H1 (cell line): ENCODE measurements at regions not wholly inside any gene's neighbourhood (a gene's known extent, or its start where the extent isn't known, plus 50 kb on each side); places are given as distances from the start of the nearest gene placed in this dataset.

ENCODE experiments used
- ASH2L ChIP-seq: fragments of 200-600, 300-600 bp; sonication (generic); IDR thresholded peaks from one replicate; pipeline ENCODE4 v1.7.1; 2017; ENCODE audit warnings: low read length
- ATF3 ChIP-seq: IDR thresholded peaks from 2 replicates; pipeline ENCODE4 v1.6.1; 2011; ENCODE audit warnings: low read depth, mild to moderate bottlenecking, low read length; ENCODE audit not compliant: insufficient read depth
- CEBPB ChIP-seq: IDR thresholded peaks from 2 replicates; pipeline ENCODE4 v1.6.1; 2012; ENCODE audit warnings: low read depth, low read length
- CHD1 ChIP-seq: IDR thresholded peaks from 2 replicates; pipeline ENCODE4 v1.6.1; 2012; ENCODE audit warnings: low read depth, low read length, improper control_type of control experiment
- FOSL1 ChIP-seq: IDR thresholded peaks from 2 replicates; pipeline ENCODE4 v1.6.1; 2011; ENCODE audit warnings: mild to moderate bottlenecking, low read depth, low read length, moderate library complexity; ENCODE audit not compliant: insufficient read depth
- KDM4A ChIP-seq: IDR thresholded peaks from one replicate; pipeline ENCODE4 v1.7.1; 2012; ENCODE audit warnings: low read depth, mild to moderate bottlenecking, moderate library complexity, low read length, inconsistent platforms; ENCODE audit not compliant: severe bottlenecking
- PHF8 ChIP-seq: fragments of 200-600 bp; sonication (generic); conservative IDR thresholded peaks from 2 replicates; pipeline ENCODE4 v1.7.1; 2012; ENCODE audit warnings: low read depth, mild to moderate bottlenecking, inconsistent platforms, low read length, moderate library complexity
- POLR2A ChIP-seq, 2 experiments: IDR thresholded peaks; 1 replicate in 1 of 2; 2 replicates in 1 of 2; pipeline ENCODE4 v1.6.1; 2011; ENCODE audit warnings: low read depth in 2 of 2, low read length in 2 of 2, mild to moderate bottlenecking in 2 of 2; ENCODE audit errors: control extremely low read depth in 1 of 2
- RAD21 ChIP-seq, 2 experiments: IDR thresholded peaks in 1 of 2; conservative IDR thresholded peaks in 1 of 2; 2 replicates each; pipeline ENCODE4 v1.6.1; 2011; ENCODE audit warnings: low read depth in 2 of 2, low read length in 2 of 2, improper control_type of control experiment in 1 of 2, inconsistent platforms in 1 of 2, mild to moderate bottlenecking in 1 of 2, moderate library complexity in 1 of 2
- RXRA ChIP-seq: IDR thresholded peaks from 2 replicates; pipeline ENCODE4 v1.6.1; 2011; ENCODE audit warnings: low read depth, mild to moderate bottlenecking, low read length, moderate library complexity; ENCODE audit not compliant: insufficient read depth
- SAP30 ChIP-seq: fragments of 300-600 bp; sonication (generic); IDR thresholded peaks from 2 replicates; pipeline ENCODE4 v1.7.1; 2012; ENCODE audit warnings: low read length, moderate library complexity, mild to moderate bottlenecking, inconsistent platforms; ENCODE audit not compliant: insufficient read depth, insufficient replicate concordance
- SIN3A ChIP-seq, 2 experiments: IDR thresholded peaks in 1 of 2; conservative IDR thresholded peaks in 1 of 2; 2 replicates each; pipeline ENCODE4 v1.6.1; 2011 to 2012; ENCODE audit warnings: low read length in 2 of 2, improper control_type of control experiment in 1 of 2, low read depth in 1 of 2, mild to moderate bottlenecking in 1 of 2
- SP2 ChIP-seq: IDR thresholded peaks from 2 replicates; pipeline ENCODE4 v1.6.1; 2012; ENCODE audit warnings: mild to moderate bottlenecking, low read length, inconsistent platforms
- SUZ12 ChIP-seq: fragments of 200-600 bp; sonication (generic); IDR thresholded peaks from 2 replicates; pipeline ENCODE4 v1.6.1; 2012; ENCODE audit warnings: mild to moderate bottlenecking, inconsistent platforms, low read length, moderate library complexity, mixed read lengths
- TAF1 ChIP-seq: IDR thresholded peaks from 2 replicates; pipeline ENCODE4 v1.6.1; 2011; ENCODE audit warnings: mild to moderate bottlenecking, low read depth, low read length
- TCF12 ChIP-seq: IDR thresholded peaks from 2 replicates; pipeline ENCODE4 v1.6.1; 2011; ENCODE audit warnings: low read depth, mild to moderate bottlenecking, low read length
- YY1 ChIP-seq: IDR thresholded peaks from 2 replicates; pipeline ENCODE4 v1.6.1; 2011; ENCODE audit warnings: low read depth, mild to moderate bottlenecking, low read length
- TF ChIP-seq, protein P1 (sequence below): IDR thresholded peaks from 2 replicates; pipeline ENCODE4 v1.6.1; 2012; ENCODE audit warnings: inconsistent platforms
- TF ChIP-seq, protein P2 (sequence below), 3 experiments: IDR thresholded peaks; 1 replicate in 2 of 3; 2 replicates in 1 of 3; pipeline versions ENCODE4 v1.5.1 to v1.6.1; 2011; ENCODE audit warnings: low read length in 3 of 3, mild to moderate bottlenecking in 3 of 3, inconsistent platforms in 2 of 3, low read depth in 1 of 3, moderate library complexity in 1 of 3; ENCODE audit not compliant: insufficient read depth in 1 of 3; ENCODE audit errors: control extremely low read depth in 1 of 3

- TF ChIP-seq KDM4A (no peak), YY1 (no peak), PHF8 (no peak), TCF12 (no peak), SP2 (no peak), POLR2A (IDR thresholded peaks at IDR 0.05; ENCODE audit: control extremely low read depth in 1 of 2, low read depth in 2 of 2, low read length in 2 of 2) (0 out of 3 replicates have a peak, but pooled peaks of 1 of the 2 experiments have one; percentile 20), FOSL1 (no peak), CHD1 (no peak), TAF1 (no peak), RXRA (no peak), ATF3 (0 out of 2 replicates have a peak, but pooled peaks have one; percentile 6), SUZ12 (no peak), ASH2L (no peak), SIN3A (conservative IDR thresholded peaks at IDR 0.05 in 1 of 2, IDR thresholded peaks at IDR 0.05 in 1 of 2; ENCODE audit: low read depth in 1 of 2, low read length in 2 of 2) (no peak), SAP30 (no peak), RAD21 (IDR thresholded peaks at IDR 0.05 in 1 of 2, conservative IDR thresholded peaks at IDR 0.05 in 1 of 2; ENCODE audit: low read depth in 2 of 2, low read length in 2 of 2) (peak; percentile 90 to 94), CEBPB (no peak)
- TF ChIP-seq, protein P1, sequence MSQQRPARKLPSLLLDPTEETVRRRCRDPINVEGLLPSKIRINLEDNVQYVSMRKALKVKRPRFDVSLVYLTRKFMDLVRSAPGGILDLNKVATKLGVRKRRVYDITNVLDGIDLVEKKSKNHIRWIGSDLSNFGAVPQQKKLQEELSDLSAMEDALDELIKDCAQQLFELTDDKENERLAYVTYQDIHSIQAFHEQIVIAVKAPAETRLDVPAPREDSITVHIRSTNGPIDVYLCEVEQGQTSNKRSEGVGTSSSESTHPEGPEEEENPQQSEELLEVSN: no peak
- TF ChIP-seq, protein P2, sequence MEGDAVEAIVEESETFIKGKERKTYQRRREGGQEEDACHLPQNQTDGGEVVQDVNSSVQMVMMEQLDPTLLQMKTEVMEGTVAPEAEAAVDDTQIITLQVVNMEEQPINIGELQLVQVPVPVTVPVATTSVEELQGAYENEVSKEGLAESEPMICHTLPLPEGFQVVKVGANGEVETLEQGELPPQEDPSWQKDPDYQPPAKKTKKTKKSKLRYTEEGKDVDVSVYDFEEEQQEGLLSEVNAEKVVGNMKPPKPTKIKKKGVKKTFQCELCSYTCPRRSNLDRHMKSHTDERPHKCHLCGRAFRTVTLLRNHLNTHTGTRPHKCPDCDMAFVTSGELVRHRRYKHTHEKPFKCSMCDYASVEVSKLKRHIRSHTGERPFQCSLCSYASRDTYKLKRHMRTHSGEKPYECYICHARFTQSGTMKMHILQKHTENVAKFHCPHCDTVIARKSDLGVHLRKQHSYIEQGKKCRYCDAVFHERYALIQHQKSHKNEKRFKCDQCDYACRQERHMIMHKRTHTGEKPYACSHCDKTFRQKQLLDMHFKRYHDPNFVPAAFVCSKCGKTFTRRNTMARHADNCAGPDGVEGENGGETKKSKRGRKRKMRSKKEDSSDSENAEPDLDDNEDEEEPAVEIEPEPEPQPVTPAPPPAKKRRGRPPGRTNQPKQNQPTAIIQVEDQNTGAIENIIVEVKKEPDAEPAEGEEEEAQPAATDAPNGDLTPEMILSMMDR (IDR thresholded peaks at IDR 0.05; ENCODE audit: control extremely low read depth in 1 of 3, insufficient read depth in 1 of 3, low read depth in 1 of 3, low read length in 3 of 3): peak; percentile 6 to 76 (median 73)
These were observed 857.0 kb downstream of the KCNA4 start (continued) for GRCh38 chr11:29159552-29160465.
